Right atrium auricular region (tissue), 2 donors: ENCODE measurements at regions not wholly inside any gene's neighbourhood (a gene's known extent, or its start where the extent isn't known, plus 50 kb on each side); places are given as distances from the start of the nearest gene placed in this dataset.

ENCODE experiments used
- DNase-seq: peaks from one replicate; pipeline ENCODE4 v3.0.0-alpha.2; 2019; ENCODE audit warnings: low spot score
- H3K27ac ChIP-seq, 2 donors: fragments of 200-600 bp; sonication (generic); 1 replicate in 1 of 2; 2 replicates in 1 of 2; pipeline ENCODE4 v1.5.1; 2016 to 2019
- H3K27me3 ChIP-seq, 2 donors: fragments of 200-600 bp; sonication (generic); one replicate each; pipeline versions ENCODE4 v1.5.1 to v1.6.0; 2017 to 2019
- H3K36me3 ChIP-seq: fragments of 200-600 bp; sonication (generic); one replicate; pipeline ENCODE4 v1.5.1; 2016
- H3K4me1 ChIP-seq, 2 donors: fragments of 200-600 bp; sonication (generic); one replicate each; pipeline versions ENCODE4 v1.5.1 to v1.6.0; 2017 to 2019
- H3K4me3 ChIP-seq, 2 donors: fragments of 200-600 bp; sonication (generic); 1 replicate in 1 of 2; 2 replicates in 1 of 2; pipeline ENCODE4 v1.5.1; 2017 to 2019; ENCODE audit warnings: mild to moderate bottlenecking in 1 of 2, moderate library complexity in 1 of 2
- H3K9me3 ChIP-seq, 2 donors: fragments of 200-600 bp; sonication (generic); one replicate each; pipeline ENCODE4 v1.5.1; 2019
- TF ChIP-seq, protein P1 (sequence below), 2 donors: fragments of 200-600 bp; sonication (generic); IDR thresholded peaks; one replicate each; pipeline ENCODE4 v1.5.1; 2019; ENCODE audit warnings: antibody characterized with exemption in 2 of 2

DNA sequence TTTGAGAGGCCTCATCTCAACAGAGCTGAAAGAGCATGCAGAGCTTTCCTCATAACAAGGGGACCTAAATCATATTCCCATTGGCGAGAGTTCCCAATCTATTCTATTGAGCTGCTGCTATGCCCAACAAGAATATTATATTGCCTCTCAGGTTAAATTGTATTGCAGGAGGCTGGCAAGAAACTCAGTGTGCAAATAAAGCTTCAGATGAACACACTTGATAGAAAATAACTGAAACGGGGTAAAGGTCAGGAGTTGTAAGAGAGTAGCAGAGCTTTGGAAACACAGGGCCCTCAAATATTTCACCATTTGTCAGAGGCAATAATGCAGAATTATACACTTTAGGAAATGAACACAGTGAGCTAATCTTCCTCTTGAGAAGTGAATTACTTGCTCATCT, 364.3 kb upstream of the SPTLC3 start:
- Histone ChIP-seq H3K27ac (no peak overlapping the region), H3K36me3 (no peaks in the 10 kb centered on the region), H3K27me3 (no peaks in the 10 kb centered on the region), H3K4me1 (no peaks in the 10 kb centered on the region), H3K9me3 (no peaks in the 10 kb centered on the region), H3K4me3 (no peak overlapping the region)
- no peak for DNase-seq
- TF ChIP-seq, protein P1, sequence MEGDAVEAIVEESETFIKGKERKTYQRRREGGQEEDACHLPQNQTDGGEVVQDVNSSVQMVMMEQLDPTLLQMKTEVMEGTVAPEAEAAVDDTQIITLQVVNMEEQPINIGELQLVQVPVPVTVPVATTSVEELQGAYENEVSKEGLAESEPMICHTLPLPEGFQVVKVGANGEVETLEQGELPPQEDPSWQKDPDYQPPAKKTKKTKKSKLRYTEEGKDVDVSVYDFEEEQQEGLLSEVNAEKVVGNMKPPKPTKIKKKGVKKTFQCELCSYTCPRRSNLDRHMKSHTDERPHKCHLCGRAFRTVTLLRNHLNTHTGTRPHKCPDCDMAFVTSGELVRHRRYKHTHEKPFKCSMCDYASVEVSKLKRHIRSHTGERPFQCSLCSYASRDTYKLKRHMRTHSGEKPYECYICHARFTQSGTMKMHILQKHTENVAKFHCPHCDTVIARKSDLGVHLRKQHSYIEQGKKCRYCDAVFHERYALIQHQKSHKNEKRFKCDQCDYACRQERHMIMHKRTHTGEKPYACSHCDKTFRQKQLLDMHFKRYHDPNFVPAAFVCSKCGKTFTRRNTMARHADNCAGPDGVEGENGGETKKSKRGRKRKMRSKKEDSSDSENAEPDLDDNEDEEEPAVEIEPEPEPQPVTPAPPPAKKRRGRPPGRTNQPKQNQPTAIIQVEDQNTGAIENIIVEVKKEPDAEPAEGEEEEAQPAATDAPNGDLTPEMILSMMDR (IDR thresholded peaks at IDR 0.05), result no peak

DNA sequence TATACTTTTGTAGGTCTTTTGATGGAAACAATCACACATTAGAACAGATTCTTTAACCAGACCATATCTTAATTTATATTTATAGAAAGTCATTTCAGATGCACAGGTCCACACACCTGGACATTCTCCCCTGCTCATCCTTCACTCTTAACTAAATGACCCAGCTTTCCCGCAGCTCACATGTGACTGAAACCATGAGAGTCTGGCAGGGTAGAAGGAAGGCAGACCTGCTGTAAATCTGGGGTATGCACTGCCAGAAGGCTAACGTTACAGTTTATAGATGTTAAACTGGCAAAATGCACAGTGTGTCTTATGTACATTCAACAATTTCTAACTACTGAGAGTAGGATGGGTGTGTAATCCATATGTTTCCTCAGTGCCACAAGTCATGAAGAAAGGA, 359.5 kb upstream of the SPTLC3 start:
- no peak overlapping the region for H3K27ac ChIP-seq

DNA sequence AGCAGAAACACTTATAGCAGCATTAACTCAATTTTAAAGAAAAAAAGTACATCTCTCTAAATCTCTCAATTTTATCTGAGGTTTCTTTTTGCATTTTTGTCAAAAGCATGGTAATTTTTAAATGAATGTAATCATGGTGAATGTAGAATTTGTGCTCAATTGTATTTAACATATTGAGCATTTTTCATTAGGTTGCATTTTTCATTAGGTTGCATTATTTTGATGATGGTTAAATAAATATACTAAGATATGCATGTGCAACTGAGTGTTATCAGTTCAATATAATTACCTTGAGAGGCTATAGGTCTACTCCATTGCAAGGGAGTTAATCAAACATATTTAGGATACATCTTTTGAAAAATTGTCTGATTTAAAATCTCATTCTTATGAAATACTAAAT, 355.1 kb upstream of the SPTLC3 start:
- Histone ChIP-seq H3K27ac (no peak overlapping the region), H3K9me3 (peaks cover 0 to 1% of the 10 kb centered on the region in 2 donors), H3K4me3 (no peak overlapping the region), H3K4me1 (no peaks in the 10 kb centered on the region), H3K27me3 (no peaks in the 10 kb centered on the region), H3K36me3 (no peaks in the 10 kb centered on the region)
- DNase-seq, result no peak
- TF ChIP-seq, protein P1 (IDR thresholded peaks at IDR 0.05), result no peak

More for the DNA sequence above, 359.5 kb upstream of the SPTLC3 start:
- no peaks in the 10 kb centered on the region for H3K9me3 ChIP-seq
- TF ChIP-seq, protein P1 (IDR thresholded peaks at IDR 0.05), result no peak
- no peaks in the 10 kb centered on the region for H3K36me3 ChIP-seq
- no peaks in the 10 kb centered on the region for H3K4me1 ChIP-seq
- H3K4me3 ChIP-seq, result no peak overlapping the region
- no peaks in the 10 kb centered on the region for H3K27me3 ChIP-seq
- no peak for DNase-seq

DNA sequence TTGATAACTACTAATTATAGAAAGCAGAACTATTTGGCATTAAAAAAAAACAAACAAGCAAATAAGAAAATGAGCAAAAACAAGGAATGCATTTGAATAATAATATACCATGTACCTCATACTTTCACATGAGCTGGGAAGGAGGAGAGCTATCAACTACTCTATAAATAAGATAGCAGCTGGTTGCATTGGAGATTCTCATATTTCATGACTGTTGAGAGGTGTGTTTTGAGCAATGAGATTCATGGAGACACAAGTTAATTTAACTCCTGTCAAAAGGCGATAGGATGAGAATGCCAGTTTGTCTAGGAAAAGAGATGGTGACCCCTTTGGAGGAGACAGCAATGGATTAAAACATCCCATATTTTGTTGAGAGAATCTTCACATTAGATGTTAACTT, 348.8 kb upstream of the SPTLC3 start:
- no peak overlapping the region for H3K27ac ChIP-seq
- no peaks in the 10 kb centered on the region for H3K4me1 ChIP-seq
- H3K36me3 ChIP-seq, result no peaks in the 10 kb centered on the region
- no peak overlapping the region for H3K4me3 ChIP-seq
- H3K9me3 ChIP-seq, result peaks cover 0 to 7% of the 10 kb centered on the region in 2 donors
- TF ChIP-seq, protein P1 (IDR thresholded peaks at IDR 0.05), result no peak
- no peak for DNase-seq
- H3K27me3 ChIP-seq, result no peaks in the 10 kb centered on the region

DNA sequence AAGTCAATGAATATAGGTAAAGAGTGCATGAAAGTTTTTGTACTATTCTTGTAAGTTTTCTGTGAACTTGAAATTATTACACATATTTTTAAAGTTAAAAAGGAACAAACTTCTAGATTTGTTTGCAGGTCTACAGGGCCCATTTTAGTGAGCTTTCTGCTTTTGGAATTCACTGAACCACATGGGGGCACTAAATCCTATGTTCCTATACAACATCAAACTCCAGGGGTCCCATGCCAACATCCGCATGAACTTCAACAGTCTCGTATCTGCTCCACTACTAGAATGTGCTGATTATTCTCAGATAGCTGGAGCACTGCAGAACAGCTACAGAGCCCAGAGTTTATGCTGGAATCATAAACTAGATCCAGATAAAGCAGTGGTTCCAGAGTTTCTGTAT, 347.9 kb upstream of the SPTLC3 start:
- peaks cover 0 to 7% of the 10 kb centered on the region in 2 donors for H3K9me3 ChIP-seq
- no peaks in the 10 kb centered on the region for H3K27me3 ChIP-seq
- TF ChIP-seq, protein P1 (IDR thresholded peaks at IDR 0.05), result no peak
- no peak overlapping the region for H3K27ac ChIP-seq
- no peak overlapping the region for H3K4me3 ChIP-seq
- H3K36me3 ChIP-seq, result no peaks in the 10 kb centered on the region
- H3K4me1 ChIP-seq, result no peaks in the 10 kb centered on the region
- DNase-seq, result no peak

DNA sequence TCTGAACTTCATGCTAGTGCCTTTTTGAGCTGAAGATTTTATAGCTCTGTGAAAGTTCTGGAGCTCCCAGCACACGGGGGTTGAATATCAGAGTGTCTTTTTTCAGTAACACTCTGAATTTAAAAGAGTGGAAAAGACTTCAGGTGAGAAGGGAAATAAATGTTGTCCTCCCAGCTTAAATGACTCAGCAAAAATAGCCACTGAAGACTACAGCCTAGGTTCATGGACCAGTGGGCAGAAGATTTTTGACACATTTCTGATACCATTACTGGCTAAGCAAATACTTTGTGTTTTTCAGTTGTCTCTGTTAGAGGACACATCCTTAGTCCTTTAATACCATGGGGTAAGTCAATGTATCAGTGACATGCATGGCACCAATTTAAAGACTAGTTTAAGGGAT, 338.5 kb upstream of the SPTLC3 start:
- no peak for DNase-seq
- H3K36me3 ChIP-seq, result no peaks in the 10 kb centered on the region
- TF ChIP-seq, protein P1 (IDR thresholded peaks at IDR 0.05), result no peak
- H3K9me3 ChIP-seq, result no peaks in the 10 kb centered on the region
- H3K27ac ChIP-seq, result no peak overlapping the region
- no peaks in the 10 kb centered on the region for H3K27me3 ChIP-seq
- H3K4me3 ChIP-seq, result no peak overlapping the region
- H3K4me1 ChIP-seq, result no peaks in the 10 kb centered on the region
